Ovary (tissue), 7 donors: ENCODE measurements at regions not wholly inside any gene's neighbourhood (a gene's known extent, or its start where the extent isn't known, plus 50 kb on each side); places are given as distances from the start of the nearest gene placed in this dataset.

Experiments used
- DNase-seq, 5 donors: peaks; one replicate each; pipeline ENCODE4 v3.0.0-alpha.2; 2019 to 2020
- H3K27ac ChIP-seq, 2 donors: fragments of 200-600 bp; one replicate each; pipeline versions ENCODE4 v1.5.1 to v1.8.0; 2019 to 2022
- H3K27me3 ChIP-seq: fragments of 200-600 bp; one replicate; pipeline ENCODE4 v1.8.0; 2022
- H3K36me3 ChIP-seq: fragments of 200-600 bp; sonication (generic); one replicate; pipeline ENCODE4 v1.5.1; 2019
- H3K4me1 ChIP-seq: one replicate; pipeline ENCODE4 v1.8.1; 2013; ENCODE audit warnings: mild to moderate bottlenecking, moderate library complexity; ENCODE audit not compliant: insufficient read depth
- H3K4me3 ChIP-seq: fragments of 200-600 bp; sonication (generic); one replicate; pipeline ENCODE4 v1.5.1; 2017
- H3K9me3 ChIP-seq, 2 donors: fragments of 200-600 bp in 1 of 2; sonication (generic) in 1 of 2; one replicate each; pipeline versions ENCODE4 v1.5.1 to v1.8.1; 2013 to 2019; ENCODE audit warnings: mild to moderate bottlenecking in 1 of 2, moderate library complexity in 1 of 2
- EP300 ChIP-seq: sonication (generic); formaldehyde crosslinking; IDR thresholded peaks from one replicate; pipeline ENCODE4 v1.6.1; 2017; ENCODE audit warnings: antibody characterized with exemption
- POLR2A ChIP-seq: fragments of 450-650 bp; IDR thresholded peaks from one replicate; pipeline ENCODE4 v1.6.1; 2017; ENCODE audit warnings: antibody characterized with exemption, mild to moderate bottlenecking, moderate library complexity
- WGBS, 3 donors: extraction: QIAGEN DNeasy Blood & Tissue Kit in 1 of 3; methylation state at CpG; one replicate each; pipeline versions ENCODE4 v1.1.5 to v1.1.7; 2013 to 2017; 5-methylcytosine and 5-hydroxymethylcytosine counted together
- intact Hi-C, 4 donors: fragments of 100-400 bp; cut with DNase I; formaldehyde crosslinking; loops; one replicate each; pipeline versions ENCODE4 v1.11.0 to v1.15.1; 2022 to 2023
- TF ChIP-seq, protein P1 (sequence below), 3 donors: fragments of 450-650 bp in 2 of 3; fragments of 200-600 bp in 1 of 3; IDR thresholded peaks; one replicate each; pipeline versions ENCODE4 v1.5.1 to v1.8.0; 2016 to 2022; ENCODE audit warnings: antibody characterized with exemption in 3 of 3, mild to moderate bottlenecking in 1 of 3
- donor health status: DM: no; HTN: no; CAD: no; lungs with moderate emphysema.
- donor health status: DM: no; HTN: no; CAD: no.
- donor health status: Bipolar disorder and iron deficiency.
- donor health status: DM: no; HTN: no; CAD: no.
- donor health status: DM: yes; HTN: yes; CAD: no.

DNA sequence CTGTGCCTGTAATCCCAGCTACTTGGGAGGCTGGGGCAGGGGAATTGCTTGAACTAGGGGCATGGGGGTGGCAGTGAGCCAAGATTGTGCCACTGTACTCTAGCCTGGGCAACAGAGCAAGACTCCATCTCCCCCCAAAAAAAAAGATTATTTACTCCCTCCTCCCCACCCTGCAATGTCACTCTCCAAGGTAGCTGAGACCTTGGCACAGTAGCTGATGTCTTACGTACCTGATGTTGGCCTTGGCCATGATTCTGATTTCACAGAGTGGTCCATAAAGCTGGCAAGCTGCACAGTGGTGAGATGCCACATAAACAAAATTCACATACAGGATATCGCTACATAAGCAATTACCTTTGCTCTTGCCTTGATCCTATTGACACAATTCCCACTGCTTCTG, 108.5 kb downstream of the CAVIN4 start:
- Histone ChIP-seq H3K27ac (no peak overlapping the region), H3K4me1 (no peaks in the 10 kb centered on the region), H3K9me3 (no peaks in the 10 kb centered on the region), H3K36me3 (no peaks in the 10 kb centered on the region), H3K4me3 (no peak overlapping the region), H3K27me3 (no peaks in the 10 kb centered on the region)
- intact Hi-C loops = no loop called here
- WGBS, 3 donors = 86 to 95% (median 92%) methylated on average over 2 of the region's 2 CpGs
- no peak for DNase-seq
- TF ChIP-seq EP300 = no peak
- no peak for TF ChIP-seq POLR2A
- TF ChIP-seq, protein P1, sequence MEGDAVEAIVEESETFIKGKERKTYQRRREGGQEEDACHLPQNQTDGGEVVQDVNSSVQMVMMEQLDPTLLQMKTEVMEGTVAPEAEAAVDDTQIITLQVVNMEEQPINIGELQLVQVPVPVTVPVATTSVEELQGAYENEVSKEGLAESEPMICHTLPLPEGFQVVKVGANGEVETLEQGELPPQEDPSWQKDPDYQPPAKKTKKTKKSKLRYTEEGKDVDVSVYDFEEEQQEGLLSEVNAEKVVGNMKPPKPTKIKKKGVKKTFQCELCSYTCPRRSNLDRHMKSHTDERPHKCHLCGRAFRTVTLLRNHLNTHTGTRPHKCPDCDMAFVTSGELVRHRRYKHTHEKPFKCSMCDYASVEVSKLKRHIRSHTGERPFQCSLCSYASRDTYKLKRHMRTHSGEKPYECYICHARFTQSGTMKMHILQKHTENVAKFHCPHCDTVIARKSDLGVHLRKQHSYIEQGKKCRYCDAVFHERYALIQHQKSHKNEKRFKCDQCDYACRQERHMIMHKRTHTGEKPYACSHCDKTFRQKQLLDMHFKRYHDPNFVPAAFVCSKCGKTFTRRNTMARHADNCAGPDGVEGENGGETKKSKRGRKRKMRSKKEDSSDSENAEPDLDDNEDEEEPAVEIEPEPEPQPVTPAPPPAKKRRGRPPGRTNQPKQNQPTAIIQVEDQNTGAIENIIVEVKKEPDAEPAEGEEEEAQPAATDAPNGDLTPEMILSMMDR (IDR thresholded peaks at IDR 0.05) = no peak

DNA sequence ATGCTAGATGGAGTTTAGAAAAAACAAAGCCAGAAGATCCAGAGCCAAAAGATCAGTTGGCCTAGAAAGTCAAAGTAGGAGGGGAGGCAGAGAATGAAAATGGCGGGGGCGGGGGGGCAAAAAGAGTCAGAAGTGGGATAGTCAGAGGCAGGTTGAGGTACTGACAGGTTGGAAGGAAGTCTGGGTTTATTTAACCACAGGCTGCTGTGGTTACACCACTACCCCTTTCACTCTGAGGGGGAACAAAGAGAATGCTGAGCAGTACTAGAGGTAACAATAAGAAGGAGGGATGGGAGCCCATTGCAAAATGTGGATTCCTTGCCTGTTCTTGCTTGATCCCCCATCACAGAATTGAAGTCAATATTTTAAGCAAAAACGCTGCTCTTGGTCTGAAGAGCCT, 111.8 kb downstream of the CAVIN4 start:
- no peak overlapping the region for H3K27ac ChIP-seq
- intact Hi-C loops = no loop called here
- H3K4me1 ChIP-seq = no peaks in the 10 kb centered on the region
- no peaks in the 10 kb centered on the region for H3K9me3 ChIP-seq
- H3K4me3 ChIP-seq = no peak overlapping the region
- no peaks in the 10 kb centered on the region for H3K36me3 ChIP-seq
- no peak for TF ChIP-seq POLR2A
- TF ChIP-seq, protein P1 (IDR thresholded peaks at IDR 0.05) = no peak
- TF ChIP-seq EP300 = no peak
- no peak for DNase-seq
- 69 to 80% (median 77%) methylated on average over 3 of the region's 3 CpGs for WGBS, 3 donors
- H3K27me3 ChIP-seq = no peaks in the 10 kb centered on the region

DNA sequence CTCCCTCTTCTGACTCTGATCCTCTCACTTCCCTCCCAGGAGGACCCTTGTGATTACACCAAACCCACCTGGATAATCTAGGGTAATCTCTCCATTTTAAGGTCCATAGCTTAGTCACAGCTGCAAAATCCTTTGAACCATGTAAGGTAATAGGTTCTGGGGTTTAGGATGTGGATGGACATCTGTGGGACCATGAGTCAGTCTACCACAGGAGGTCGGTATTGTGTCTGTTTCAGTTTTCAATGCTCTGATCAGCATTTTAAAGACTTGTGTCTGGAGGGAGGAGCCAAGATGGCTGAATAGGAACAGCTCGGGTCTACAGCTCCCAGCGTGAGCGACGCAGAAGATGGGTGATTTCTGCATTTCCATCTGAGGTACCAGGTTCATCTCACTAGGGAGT, 112.6 kb downstream of the CAVIN4 start:
- no peaks in the 10 kb centered on the region for H3K4me1 ChIP-seq
- no peaks in the 10 kb centered on the region for H3K27me3 ChIP-seq
- TF ChIP-seq EP300 (no peak), POLR2A (no peak)
- TF ChIP-seq, protein P1 (IDR thresholded peaks at IDR 0.05) = no peak
- H3K9me3 ChIP-seq = no peaks in the 10 kb centered on the region
- H3K4me3 ChIP-seq = no peak overlapping the region
- DNase-seq = no peak
- H3K27ac ChIP-seq = no peak overlapping the region
- no peaks in the 10 kb centered on the region for H3K36me3 ChIP-seq
- intact Hi-C loops = no loop called here
- WGBS, 3 donors = 85 to 89% (median 86%) methylated on average over 5 of the region's 5 CpGs

DNA sequence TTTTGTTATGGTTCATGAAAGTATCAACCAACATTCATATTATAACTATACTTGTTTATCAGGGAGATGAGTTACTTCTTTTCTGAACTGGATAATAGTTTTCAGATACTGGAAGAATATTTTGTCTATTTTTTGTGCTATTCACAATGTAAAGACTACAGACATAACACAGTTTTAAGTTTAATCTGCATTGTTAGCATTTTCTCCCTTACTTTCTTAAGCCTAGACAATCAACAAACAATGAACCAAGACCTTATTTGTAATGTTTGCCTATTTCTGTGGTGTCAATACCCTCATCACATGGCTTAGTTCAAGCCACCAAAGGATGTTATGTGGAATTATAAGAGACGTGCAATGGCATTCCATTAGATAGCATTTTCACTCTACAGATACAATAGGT, 119.5 kb downstream of the CAVIN4 start:
- H3K4me3 ChIP-seq = no peak overlapping the region
- H3K27me3 ChIP-seq = no peaks in the 10 kb centered on the region
- no peaks in the 10 kb centered on the region for H3K4me1 ChIP-seq
- intact Hi-C loops = no loop called here
- no peak overlapping the region for H3K27ac ChIP-seq
- no peaks in the 10 kb centered on the region for H3K36me3 ChIP-seq
- no peak for TF ChIP-seq POLR2A
- no peak for TF ChIP-seq EP300
- TF ChIP-seq, protein P1 (IDR thresholded peaks at IDR 0.05) = no peak
- 9 to 44% (median 14%) methylated on average over 1 of the region's 1 CpG for WGBS, 3 donors
- no peaks in the 10 kb centered on the region for H3K9me3 ChIP-seq
- no peak for DNase-seq

DNA sequence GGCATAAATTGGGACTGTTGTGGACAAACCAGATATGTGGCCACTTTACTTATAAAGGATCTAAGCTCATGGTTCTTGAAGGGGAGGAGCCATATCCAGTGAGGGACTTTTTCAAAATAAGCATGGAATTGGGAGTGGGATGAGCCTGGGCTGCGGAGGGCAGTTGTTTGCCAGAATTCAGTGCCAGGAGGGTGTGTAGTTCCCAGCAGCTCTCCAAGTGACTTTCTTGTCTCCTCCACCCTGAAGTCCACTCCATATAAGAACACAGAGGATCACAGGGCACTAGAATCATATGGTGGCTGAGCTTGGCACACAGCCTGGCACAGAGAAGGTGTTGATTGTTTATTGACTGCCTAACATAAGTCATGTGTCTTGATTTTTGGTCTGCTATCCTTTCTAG, 121.1 kb downstream of the CAVIN4 start:
- no peaks in the 10 kb centered on the region for H3K36me3 ChIP-seq
- H3K27me3 ChIP-seq = no peaks in the 10 kb centered on the region
- WGBS, 3 donors = 18 to 40% (median 29%) methylated on average over 1 of the region's 1 CpG
- intact Hi-C loops = no loop called here
- H3K27ac ChIP-seq = no peak overlapping the region
- H3K9me3 ChIP-seq = no peaks in the 10 kb centered on the region
- no peak for DNase-seq
- no peak for TF ChIP-seq POLR2A
- TF ChIP-seq EP300 = no peak
- TF ChIP-seq, protein P1 (IDR thresholded peaks at IDR 0.05) = no peak
- H3K4me1 ChIP-seq = no peaks in the 10 kb centered on the region
- H3K4me3 ChIP-seq = no peak overlapping the region
